ENCODE measurements at regions not wholly inside any gene's neighbourhood (a gene's known extent, or its start where the extent isn't known, plus 50 kb on each side); places are given as distances from the start of the nearest gene placed in this dataset.
"Not testable (repeated sequence)": the region's sequence is repeated elsewhere in the genome, so short reads cannot be mapped to it uniquely, and the experiment has no call there.

DNA sequence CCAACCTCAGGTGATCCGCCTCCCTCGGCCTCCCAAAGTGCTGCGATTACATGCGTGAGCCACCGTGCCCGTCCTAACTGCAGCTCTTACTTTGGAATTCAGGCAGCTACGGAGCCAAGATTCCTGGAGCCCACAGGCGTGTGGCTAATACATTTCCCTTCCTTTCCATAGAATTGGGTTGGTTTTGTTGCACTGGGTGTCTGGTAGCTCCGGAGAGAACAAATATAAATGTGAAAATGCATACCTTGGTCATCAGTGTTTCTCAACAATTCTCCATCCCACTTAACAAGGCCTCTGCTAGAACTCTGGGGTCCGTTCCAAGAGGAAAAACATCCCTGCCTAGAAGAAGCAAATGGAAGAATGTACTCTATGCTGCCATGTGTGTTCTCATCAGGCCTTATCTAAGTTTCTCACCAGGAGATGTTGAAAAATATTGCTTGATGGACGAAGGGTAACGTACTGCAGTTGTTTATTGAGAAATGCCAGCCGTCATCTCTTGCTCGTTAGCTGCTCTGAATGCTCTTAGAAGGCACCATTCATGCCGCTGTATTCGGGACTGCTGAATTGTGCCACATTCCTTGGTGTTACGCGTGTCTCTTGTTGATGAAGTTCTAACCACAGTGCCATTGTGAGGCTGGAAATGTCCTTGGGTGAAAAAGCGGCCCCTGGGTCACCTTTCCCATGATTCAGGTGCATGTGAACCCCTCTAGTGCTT lies 50.5 kb upstream of the CD99 start:
- DNase-seq: no peak

DNA sequence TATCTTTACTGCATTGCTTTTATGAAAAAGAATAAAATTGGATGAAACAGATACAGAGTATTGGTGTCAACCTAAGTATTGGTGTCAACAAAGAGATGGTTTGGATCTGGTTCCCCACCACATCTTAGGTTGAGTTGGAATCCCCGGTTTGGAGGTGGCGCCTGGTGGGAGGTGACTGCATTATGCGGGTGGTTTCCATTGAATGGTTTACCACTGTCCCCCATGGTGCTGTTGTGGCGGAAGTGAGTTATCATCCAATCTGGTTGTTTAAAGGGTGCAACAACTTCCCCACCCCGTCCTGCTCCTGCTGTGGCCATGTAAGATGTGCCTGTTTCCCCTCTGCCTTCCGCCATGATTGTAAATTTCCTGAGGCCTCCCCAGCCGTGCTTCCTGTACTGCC lies 52.8 kb upstream of the CD99 start:
- DNase-seq: no peak

GRCh38 chrX:2635342-2635741 lies 55.8 kb upstream of the CD99 start:
- no peak for DNase-seq

GRCh38 chrX:2632533-2633504 lies 58.3 kb upstream of the CD99 start:
- DNase-seq: no peak

DNA sequence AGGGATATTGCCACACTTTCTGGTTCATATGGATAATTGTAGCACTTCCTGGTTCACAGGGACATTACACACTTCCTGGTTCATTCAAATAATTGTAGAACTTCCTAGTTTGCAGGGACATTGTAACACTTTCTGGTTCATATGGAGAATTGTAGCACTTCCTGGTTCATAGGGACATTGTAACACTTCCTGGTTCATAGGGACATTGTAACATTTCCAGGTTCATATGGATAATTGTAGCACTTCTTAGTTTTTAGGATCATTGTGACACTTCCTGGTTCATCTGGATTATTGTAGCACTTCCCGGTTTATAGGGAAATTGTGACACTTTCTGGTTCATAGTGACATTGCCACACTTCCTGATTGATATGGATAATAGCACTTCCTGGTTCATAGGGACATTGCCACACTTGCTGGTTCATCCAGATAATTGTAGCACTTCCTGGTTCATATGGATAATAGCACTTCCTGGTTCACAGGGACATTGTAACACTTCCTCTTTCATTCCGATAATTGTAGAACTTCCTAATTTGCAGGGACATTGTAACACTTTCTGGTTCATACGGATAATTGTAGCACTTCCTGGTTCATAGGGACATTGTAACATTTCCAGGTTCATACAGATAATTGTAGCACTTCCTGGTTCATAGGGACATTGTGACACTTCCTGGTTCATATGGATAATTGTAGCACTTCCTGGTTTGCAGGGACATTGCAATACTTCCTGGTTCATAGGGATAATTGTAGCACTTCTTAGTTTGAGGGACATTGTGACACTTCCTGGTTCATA lies 59.2 kb upstream of the CD99 start:
- DNase-seq: no peak

- DNase-seq: not testable (repeated sequence)
These were observed 60.0 kb upstream of the CD99 start for GRCh38 chrX:2630935-2631742.

GRCh38 chrX:2630008-2630934 lies 60.8 kb upstream of the CD99 start:
- DNase-seq: peak; percentile 26

DNA sequence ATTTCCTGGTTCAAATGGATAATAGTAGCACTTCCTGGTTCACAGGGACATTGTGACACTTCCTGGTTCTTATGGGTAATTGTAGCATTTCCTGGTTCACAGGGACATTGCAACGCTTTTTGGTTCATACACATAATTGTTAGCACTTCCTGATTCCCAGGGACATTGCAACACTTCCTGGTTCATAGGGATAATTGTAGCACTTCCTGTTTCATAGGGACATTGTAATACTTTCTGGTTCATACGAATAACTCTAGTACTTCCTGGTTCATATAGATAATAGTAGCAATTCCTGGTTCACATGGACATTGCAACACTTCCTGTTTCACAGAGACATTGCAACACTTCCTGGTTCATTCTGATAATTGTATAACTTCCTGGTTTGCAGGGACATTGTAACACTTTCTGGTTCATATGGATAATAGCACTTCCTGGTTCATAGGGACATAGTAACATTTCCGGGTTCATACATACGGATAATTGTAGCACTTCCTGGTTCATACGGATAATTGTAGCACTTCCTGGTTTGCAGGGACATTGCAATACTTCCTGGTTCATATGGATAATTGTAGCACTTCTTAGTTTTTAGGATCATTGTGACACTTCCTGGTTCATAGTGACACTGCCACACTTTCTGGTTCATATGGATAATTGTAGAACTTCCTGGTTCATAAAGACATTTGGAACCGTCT lies 61.6 kb upstream of the CD99 start:
- no peak for DNase-seq

DNA sequence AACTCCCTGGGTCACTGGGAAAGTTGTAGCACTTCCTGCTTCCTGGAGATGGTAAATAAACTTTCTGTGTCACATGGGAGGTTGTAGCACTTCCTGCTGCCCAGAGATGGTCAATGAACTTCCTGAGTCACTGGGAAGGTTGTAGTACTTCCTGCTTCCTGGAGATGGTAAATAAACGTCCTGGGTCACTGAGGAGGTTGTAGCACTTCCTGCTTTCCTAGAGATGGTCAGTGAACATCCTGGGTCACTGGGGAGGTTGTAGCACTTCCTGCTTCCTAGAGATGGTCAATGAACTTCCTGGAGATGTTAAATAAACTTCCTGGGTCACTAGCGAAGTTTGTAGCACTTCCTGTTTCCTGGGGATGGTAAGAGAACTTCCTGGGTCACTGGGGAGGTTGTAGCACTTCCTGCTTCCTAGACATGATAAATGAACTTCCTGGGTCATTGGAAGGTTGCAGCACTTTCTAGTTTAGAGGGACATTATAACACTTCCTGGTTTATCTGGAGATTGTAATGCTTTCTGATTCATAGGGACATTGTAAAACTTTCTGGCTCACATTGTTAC lies 62.3 kb upstream of the CD99 start:
- DNase-seq: no peak

DNA sequence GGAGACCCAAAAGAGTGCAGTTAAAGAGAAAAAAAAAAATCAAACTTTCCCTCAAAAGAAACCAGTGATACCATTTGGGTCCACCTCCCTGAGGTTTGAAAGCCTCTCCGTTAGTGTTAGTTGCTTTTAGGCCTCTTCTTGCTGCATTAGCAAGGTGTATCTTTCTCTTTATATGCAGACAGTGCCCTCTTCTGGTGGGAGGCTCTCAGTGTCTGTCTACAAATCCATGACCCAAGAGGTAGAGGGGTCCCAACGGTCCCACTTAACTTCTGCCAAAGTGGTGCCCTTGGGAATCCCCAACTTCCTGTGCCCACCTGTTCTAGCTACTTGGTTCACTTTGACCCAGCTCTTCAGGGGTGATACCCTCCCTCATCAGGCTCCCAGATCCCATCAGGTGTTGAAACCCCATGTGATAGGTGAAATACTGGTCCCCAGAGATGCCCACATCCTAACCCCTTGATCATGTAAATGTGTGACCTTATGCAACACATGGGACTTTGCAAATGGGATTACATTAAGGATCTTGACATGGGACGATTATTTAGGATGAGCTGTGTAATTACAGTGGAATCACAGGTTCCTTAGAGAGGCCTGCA lies 63.7 kb upstream of the CD99 start:
- peak; percentile 34 for DNase-seq

DNA sequence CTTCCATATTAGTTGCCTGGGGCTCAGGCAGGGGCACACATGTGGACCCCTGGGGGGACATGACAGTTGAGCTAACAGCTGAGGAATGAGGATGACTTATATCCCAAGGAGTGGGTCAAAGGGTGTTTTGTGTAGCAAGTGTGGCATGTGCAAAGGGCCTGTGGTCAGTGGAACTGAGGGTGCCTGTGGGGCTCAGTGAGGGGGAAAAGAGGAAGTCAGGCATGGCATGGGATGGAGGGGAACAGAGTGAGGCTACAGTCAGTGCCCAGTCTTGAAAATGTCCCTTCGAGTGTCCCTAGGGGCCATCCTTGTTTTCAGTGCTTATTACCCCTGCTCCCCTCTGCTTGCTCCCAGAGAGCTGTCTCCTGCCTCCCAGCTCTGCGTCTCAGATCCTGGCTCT lies 64.3 kb upstream of the CD99 start:
- no peak for DNase-seq

DNA sequence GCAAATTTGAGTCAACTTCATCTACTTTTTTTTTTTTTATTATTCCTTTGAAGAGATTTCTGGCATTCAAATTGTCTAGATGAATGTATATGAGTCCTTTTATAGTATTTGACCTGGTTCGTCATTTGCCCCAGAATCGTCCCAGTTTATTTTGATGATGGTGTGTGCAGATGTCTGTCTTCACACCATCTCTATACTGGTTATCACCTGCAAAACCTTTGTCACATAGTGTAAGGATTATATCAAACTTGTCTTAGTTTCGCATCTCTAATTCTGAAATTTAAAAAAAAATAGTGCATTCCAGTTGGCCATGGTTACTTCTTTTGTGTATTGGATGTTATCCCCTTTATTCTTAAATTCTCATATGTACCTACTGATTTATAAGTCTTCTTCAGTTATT lies 70.5 kb upstream of the CD99 start:
- DNase-seq: no peak

- no peak for DNase-seq
These were observed 72.6 kb upstream of the CD99 start for GRCh38 chrX:2618516-2618915.

- DNase-seq: no peak
These were observed 76.2 kb upstream of the CD99 start for GRCh38 chrX:2614911-2615310.

GRCh38 chrX:2610246-2611170 lies 80.6 kb upstream of the CD99 start:
- DNase-seq: no peak

GRCh38 chrX:2609431-2610238 lies 81.5 kb upstream of the CD99 start:
- DNase-seq: no peak

DNA sequence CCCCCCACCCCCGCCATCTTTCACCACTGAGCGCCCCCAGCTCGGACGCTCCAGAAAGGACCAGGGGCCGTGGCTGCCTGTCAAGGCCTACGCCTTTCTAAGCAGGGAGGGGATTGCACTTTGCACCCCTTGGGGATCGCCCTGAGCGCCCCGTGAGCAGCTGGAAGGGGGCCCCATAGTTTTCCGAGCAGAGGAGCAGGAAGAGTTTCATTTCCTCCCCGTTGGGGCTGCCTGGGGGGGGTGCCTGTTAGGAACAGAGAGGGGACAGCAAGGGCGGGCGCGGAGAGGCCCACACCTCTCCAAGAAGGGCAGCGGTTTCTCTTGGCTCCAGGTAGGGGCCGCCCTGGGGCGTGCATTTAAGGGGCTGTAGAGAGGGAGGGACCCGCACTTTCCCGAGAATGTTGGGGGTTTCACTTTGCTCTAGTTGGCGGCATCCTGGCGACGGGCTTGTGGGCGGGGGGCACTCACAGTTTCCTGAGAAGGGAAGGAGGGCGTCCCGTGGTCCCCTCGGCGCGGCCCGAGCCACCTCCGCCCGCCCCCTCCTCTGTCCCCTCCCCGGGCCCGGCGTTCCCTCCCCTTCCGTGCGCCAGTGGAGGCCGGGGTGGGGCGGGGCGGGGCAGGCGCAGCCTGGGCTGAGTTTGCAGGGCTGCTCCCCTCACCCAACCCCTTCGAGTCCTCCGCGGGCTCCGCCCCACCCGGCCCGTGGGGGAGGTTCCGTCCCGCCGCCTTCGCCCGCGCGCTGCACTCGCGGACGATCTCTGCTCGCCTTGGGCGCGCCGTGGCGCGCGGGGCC lies 82.3 kb upstream of the CD99 start:
- DNase-seq: peak; percentile 88
